ENCODE measurements at regions not wholly inside any gene's neighbourhood (a gene's known extent, or its start where the extent isn't known, plus 50 kb on each side); places are given as distances from the start of the nearest gene placed in this dataset.
A peak's percentile ranks its signal among the peaks of the same experiment; 100 is the strongest.

DNA sequence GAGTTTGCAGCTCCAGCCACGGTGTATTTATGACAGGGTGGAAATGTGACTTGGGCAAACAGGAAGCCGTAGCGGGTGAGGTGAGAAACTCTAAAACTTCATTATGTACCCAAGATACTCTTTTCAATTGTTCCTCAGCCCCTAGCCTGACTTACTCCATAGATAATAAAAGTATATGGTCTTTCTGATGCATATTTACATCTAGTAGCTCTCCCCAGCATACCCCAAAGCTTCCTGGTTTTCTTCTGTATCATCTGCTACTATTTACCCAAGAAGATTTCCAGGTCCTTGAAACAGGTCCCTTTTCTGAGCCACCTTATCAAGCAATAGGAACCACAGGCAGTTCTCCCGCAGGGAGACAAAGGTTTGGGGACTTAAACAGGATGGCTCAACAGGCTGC is 201.5 kb upstream of the ESRRG start:
- no peak for DNase-seq (ENCODE audit: low read depth in 2 of 2)

DNA sequence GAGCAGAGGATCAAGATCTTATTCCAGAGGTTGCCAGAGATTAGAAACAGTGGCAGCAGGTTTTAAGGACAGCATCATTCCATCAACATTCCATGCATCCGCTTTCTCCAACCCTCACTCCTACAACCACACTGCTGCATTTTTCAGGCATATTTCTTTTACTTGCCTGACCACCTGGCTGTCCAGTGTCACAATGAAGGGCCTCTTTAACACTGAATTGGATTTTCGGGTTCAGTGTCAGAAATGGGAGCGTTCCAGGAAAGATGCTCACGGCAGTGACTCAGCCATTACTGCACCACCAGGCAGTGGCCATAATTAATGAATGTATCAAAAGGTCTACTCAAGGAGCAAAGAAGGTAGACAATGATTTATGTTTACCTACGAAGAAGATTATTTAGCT is 200.4 kb upstream of the ESRRG start:
- DNase-seq (ENCODE audit: low read depth in 2 of 2): no peak

DNA sequence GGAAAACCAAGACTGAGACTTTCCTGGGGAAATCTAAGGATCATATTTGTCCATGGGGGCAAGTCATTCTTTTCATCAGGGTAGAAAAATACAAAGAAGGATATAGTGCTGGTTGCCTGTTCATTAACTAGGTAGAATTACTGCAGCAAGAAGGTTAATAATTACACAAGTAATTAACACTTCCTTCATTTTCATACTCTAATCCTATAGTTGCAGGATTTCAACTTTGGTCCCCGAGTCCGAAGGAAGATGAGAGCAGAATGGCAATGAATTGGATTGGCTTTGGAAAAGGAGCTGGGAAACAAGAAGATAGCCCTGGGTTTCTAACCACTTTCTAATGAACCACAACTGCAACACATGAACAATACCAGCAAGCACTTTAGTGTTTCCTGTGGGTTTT is 199.2 kb upstream of the ESRRG start:
- no peak for DNase-seq (ENCODE audit: low read depth in 2 of 2)

DNA sequence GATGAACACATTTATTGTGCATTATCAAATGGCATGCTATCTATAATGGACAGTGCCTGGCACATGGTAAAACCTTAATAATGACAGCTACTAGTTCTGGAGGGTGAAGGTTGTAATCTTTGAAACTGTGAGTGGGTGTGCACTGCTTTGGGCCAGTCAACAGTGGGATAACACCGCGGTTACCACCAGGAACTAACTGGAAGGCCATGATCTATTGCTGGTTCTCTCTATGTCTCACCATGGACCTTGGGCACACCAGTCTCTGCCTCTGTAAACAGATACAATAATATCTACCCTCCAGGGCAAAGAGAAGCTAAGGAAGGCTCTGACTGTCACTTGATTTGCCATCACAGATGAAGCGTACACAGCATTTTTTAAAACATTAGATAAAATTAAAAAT is 198.6 kb upstream of the ESRRG start:
- no peak for DNase-seq (ENCODE audit: low read depth in 2 of 2)

DNA sequence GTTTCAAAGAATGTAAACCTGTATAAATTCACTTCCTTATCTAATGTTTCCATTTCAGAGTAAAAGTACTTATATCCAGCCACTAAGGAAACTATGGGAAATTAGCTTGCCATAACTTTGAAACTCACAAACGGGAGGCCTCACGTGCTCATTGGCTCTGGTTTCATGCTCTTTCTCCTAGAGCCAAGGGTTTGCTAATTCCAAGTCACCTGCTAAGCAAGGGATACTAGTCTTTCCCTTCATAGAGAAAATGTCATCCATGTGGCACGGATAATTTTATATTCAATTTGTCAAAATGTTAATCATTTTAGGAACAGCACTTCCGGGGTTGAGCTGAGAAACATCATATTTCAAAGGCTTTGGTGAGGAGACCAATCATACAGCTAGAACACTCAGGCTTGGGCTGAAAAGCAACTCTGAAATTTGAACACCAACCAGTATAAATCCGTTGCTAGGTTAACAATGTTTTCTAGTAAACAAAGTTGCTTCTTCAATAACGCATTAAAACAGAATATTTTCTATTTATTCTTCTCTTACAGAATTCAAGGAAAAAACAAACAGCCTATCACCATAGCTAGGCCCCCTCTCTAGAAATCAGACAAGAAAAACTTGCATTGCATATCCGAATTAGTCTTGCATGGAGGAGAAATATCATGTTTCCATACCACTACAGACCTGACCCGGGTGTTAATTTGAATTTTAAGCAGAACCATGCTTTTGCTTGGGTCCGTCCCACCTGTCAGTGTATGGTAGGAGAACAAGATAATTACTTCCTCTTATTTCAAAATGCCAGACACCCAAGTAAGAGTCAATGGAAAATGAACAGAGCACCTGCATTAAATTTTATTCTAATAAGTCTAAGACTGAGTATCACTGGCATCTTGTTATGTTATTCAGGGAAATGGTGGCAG is 196.1 kb upstream of the ESRRG start:
- no peak for DNase-seq (ENCODE audit: low read depth in 2 of 2)

DNA sequence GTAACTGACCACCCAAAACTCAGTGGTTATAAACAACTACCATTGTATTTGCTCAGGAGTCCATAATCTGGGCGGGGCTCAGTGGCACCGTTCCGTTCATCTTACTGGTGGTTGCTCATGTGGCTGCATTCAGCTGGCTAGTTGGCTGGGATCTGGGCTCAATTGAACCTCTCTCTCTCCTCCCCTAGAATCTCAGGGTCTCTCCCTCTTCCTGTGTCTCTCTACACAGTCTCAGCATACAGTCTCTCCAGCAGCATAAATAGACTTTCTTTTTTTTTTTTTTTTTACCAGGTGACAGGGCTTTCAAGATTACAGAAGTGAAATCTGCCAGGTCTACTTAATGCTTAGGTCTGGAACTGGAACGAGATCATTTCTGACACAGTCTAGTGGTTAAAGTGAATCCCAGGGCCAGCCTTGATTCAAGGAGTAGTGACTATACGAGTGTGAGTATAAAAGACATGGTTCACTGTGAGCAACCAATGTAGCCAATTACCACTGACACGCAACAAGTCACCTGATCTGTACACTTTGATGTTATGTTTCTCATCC is 193.7 kb upstream of the ESRRG start:
- no peak for DNase-seq (ENCODE audit: low read depth in 2 of 2)

DNA sequence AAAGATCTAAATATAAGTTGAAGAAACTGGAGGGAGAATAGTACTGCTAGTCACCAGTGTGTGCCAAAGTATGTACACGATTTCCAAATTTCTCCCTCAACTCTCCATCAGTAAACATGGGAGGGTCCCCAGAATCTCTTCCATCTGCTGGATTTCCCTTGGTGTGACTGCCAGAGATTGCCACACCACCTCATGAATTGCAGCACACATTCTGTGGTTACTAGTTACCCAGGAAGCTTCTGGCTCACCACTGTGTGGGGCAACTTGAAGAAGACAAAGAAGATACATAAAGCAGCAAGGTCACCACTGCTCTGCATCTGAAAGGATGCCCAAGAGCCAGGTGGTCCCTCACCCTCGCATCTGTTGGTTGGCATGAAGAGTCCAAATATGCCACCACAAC is 191.7 kb upstream of the ESRRG start:
- DNase-seq (ENCODE audit: low read depth in 2 of 2): no peak

DNA sequence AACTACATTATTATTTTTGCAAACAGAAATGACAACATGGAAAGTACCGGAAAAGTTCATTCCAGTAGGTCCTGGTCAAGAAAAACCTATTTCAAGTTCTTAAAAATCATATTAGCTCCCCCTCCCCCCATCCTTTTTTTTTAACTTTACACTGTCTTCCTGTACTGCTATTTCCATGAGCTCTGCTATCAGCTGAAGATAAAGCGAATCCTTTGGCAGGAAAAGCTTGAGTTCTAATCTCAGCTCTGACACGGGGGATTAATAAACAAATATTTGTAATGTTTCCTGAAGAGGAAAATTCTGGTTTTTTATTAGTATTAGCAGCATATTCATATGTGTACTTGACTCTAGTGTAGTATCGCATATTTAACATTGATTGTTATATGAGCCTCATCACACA is 190.7 kb upstream of the ESRRG start:
- no peak for DNase-seq (ENCODE audit: low read depth in 2 of 2)

DNA sequence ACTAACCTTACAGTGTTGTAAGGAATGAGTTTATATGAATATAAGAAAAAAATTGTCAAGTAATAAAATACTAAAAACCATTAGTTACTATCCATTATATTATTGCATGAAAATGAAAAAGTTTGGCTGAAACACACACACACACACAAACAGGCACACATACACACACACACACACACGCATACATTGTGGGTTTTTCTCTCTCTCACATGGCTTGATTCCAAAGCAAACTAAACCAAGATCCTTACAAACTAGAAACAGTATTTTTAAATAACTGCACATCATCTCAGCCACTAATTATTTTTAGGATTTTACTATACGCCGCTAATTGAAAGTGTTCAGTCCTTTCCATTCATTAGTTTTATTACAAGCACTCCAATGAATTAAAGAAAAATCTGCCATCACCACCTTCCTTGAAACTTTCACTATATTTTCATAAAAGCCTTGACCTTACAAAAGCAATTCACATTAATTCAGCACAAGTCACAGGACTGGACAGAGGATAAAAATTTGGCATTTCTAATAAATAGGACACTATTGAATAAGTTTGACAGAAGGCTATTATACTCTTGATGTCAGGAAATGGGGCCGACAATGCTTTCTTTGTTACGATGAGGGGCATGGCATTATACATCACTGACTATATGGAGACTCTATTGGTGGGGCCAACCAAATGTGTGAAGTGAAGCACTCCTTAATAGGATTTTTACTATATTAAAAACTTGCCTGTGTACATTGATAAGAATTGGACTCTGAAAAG is 187.0 kb upstream of the ESRRG start:
- DNase-seq (ENCODE audit: low read depth in 2 of 2): no peak

DNA sequence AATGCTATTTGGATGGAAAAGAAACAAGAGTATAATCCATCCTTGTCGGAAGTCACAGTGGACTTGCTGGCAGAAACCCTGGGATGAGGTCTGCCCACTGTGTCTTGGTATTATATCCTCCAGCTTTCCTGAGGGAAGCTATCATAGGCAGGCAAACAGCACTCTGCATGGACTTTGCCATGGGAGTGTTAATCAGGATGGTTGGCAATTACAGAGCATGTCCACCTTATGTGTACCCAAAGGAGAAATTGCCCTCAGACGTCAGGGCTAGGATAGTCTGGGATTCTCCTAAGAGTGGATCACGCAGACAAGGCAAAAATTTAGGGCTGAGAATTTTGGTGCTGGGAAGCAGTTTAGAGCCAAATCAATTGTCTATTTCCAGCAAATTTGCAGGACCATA is 184.9 kb upstream of the ESRRG start:
- no peak for DNase-seq (ENCODE audit: low read depth in 2 of 2)

DNA sequence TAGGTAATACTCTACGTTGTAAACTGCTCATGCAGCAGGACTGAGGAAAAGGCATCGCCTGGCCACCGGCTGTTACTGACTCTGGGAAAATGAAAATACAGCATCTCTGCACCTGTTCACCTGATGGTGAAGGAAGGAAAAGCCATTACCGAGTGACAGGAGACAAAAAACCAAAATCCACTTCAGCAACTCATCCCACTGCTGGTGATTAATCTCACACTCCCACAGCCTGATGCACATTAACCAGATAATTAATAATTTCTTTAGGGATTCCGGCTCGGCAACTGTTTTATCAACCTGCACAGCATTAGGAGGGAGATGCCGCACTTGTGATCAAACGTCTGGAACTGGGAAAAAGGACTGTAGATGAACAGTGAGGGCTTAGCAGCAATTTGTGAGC is 183.9 kb upstream of the ESRRG start:
- no peak for DNase-seq (ENCODE audit: low read depth in 2 of 2)

DNA sequence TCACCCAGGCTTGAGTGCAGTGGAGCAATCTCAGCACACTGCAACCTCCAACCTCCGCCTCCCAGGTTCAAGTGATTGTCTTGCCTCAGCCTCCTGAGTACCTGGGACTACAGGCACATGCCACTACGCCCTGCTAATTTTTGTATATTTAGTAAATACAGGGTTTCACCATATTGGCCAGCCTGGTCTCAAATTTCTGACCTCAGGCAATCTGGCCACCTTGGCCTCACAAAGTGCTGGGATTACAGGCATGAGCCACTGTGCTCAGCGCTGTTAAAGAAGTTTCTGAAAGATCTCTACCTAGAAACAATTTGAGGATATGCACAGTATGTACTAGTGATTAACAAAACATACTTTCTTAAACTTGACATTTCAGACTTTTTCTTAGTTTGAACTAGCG is 182.6 kb upstream of the ESRRG start:
- DNase-seq (ENCODE audit: low read depth in 2 of 2): no peak

DNA sequence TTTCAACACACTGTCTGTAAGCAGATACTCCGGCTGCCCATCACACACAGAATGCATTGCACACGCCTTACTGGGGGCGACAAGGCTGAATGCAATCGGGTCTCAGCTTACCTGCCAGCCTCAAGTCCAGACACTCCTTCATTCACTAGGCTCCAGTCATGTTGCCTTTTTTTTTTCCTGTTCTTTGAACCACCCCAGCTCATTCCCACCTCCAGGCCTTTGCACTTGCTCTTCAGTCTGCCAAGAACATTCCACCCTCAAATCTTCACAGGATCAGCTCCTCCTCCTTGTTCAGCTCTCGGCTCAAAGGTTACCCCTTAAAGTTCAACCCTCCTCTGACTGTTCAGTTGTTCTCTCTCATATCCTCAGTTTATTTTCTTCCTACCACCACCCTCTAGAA is 181.9 kb upstream of the ESRRG start:
- no peak for DNase-seq (ENCODE audit: low read depth in 2 of 2)

DNA sequence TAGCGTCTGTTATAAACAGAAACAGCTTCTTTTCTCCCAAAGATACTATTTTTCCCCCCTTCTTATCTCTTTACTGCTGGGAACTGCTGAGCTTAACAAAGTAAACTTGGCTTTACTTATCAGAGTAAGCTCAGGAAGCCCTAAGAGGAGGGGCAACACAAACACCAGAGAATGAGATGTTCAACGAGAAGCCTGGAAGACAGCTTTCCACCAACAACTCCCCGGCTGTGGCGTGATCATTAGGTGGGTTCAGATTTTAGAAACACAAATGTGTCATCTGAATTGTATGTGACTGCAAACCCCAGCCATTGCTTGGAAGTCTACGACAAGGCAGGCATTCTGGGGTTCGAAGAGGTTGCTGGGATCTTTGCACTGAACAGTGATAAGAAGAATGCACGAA is 181.2 kb upstream of the ESRRG start:
- DNase-seq (ENCODE audit: low read depth in 2 of 2): no peak

DNA sequence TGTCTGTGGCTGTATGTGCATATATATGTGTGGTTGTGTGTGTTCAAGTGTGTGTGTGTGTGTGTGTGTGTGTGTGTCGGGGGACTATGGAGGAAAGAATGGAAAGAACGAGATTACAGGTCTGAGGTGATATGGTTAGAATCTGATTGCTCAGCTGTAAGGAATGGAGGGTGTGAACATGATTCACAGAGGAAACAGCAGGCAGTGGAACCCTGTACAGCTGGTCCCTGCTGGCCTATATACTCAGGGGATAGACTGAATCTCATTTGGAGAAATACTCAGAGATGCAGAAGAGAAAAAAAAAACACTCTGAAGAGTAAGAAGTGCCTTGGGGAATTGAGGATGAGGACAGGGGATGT is 180.1 kb upstream of the ESRRG start:
- DNase-seq (ENCODE audit: low read depth in 2 of 2): no peak

DNA sequence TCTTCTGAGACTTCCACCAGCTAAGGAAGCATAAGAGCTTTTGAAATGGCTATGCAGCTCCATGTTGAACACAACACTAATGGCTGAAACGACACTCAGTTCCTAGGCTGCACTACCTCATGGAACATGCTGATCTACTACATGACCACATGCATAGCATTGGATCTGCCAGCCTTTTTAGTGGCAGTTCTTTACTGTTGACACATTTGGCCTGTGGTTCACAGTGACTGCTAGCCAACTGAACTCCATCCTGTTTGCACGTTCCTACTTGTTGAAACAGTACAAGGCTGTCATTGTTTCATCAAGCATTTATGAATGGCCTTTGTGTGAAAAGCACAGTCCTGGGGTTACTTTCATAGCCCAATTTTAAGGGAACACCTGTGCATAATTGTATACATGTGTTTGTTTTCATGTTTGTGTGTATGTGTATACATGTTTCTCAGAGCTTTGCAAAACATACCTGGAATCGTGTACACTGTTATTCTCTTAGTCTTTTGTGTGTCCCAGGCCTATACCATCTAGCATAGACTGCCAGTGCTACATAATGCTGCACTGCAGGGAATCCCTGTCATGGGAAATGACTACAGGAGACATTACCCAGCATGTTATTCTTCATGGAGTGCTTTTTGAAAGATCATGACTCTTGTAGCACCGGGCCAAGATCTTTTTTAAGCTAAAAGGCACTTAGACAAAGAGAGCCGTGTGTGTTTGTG is 179.6 kb upstream of the ESRRG start:
- DNase-seq (ENCODE audit: low read depth in 2 of 2): peak in 1 of 2 donors; percentile 1

DNA sequence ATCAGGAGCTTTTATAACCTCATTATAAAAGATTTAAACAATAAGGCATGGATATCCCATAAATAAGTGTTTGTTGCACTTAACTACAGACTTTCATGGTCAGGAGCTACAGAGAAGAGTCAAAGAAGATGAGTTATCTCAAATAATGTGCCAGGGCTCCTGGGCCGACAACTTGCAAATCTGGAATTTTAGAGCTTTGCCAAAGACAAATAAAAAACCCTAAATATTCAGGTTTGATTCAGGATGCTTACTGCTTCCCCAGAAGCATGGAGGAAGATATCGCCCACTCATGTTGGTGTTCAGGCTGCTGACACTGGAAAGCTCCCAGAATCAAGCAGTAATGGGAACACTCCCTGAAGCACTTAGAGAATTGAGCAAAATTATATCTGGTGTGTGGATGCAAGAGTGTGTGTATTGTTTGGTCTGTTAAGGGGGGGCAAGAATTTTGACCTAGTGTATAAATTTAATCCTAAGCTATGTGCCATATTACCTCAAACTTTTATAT is 176.9 kb upstream of the ESRRG start:
- DNase-seq (ENCODE audit: low read depth in 2 of 2): no peak

DNA sequence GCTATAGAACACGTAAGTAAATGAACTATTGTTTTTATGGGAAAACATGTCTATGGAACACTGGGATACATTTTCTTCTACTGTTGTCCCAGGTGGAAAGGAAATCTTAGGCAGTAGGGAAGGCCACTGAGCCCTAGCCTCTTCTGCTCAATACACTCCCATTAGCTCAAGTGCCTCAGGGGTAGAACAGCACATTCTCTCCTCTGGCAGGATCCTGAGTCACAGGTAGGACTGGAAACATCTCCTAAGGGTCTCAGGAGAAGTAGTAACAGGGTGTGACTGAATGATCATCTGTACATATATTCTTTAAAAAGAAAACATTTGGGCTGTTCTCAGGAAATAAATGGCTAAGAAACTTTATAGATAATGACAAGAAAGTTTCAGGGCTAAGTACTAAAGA is 175.6 kb upstream of the ESRRG start:
- no peak for DNase-seq (ENCODE audit: low read depth in 2 of 2)

DNA sequence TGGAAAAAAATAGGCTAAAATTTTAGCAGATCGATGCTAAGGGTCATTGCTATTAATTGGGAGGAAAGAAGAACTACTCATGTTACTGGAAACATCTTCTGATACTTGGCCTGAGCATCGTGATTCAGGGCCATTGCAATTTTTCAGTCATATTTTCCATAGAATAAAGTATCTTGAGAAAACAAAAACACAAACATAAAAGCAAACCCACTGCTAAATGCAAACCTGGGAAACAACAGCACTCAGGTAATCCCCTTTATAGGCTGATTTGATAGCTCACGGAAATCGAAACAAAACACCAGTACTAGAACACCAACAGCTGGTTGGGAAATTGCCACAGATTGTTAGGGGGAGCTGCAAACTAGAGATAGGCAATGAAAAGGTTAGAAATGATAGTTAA is 172.9 kb upstream of the ESRRG start:
- DNase-seq (ENCODE audit: low read depth in 2 of 2): no peak

DNA sequence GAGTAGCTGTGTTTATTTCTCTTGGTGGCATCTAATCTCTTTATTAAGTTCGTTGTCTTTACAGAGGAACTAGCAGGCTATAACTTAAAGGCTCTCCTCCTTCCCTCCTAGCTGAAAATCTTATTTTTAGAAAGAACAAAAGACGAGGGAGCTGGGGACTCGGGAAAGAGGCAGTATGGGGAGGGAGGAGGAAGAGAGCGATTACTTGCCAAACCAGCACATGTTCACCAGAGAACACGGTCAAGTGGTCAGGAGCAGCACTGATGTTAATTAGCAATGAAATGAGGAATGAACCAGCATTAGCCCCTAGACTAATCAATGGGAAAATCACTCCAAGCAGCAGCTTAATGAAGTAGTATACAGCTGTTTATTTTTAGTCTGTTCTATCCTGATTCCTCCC is 171.3 kb upstream of the ESRRG start:
- DNase-seq (ENCODE audit: low read depth in 2 of 2): no peak

DNA sequence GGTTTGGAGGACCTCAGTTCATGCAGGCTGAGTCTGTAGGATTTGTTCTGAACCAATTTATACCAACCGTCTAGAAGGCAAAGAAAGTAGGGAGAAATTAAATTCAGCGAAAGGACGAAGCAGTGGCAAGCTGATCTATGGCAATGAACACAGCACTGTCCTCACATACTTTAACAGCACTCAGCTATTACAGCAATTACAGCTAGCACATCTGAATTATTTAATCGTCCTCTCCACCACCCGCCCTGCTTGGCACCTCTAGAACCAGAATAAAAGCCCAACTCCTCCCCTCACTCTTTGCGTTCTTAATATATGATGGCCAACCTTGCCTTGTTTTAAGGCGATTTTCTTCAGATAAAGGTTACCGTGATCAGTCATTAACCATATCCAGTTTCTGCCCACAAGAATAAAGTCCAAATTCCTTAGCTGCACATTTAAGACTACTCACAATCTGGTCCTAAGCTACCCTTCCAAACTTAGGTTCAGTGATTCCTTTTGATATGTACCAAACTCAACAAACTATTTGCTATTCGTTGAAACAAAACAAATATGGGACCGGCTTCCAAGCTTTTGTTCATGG is 169.4 kb upstream of the ESRRG start:
- no peak for DNase-seq (ENCODE audit: low read depth in 2 of 2)

DNA sequence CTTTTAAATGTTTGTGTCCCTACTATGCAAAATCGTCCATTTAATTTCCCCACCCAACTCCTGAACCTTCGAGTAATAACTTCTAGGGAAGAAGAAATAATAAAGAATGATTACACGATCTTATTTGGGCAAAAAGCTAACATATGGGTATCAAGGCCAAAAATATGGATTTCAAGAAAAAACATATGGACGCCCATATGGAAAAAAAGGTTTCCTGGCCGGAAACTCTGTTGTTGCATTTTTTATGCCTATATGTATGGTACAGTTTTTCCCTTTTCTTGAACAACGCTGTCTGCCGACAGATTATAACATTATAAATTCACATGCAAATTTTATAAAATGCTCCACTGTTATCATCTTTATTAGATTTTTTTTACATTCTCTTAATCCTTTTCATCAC is 167.6 kb upstream of the ESRRG start:
- DNase-seq (ENCODE audit: low read depth in 2 of 2): no peak
